Prostate gland (tissue), 2 donors: ENCODE measurements at regions not wholly inside any gene's neighbourhood (a gene's known extent, or its start where the extent isn't known, plus 50 kb on each side); places are given as distances from the start of the nearest gene placed in this dataset.

ENCODE experiments used
- CTCF ChIP-seq, 4 experiments: fragments of 200-600 bp in 2 of 4; fragments of 450-650 bp in 2 of 4; sonication (generic) in 2 of 4; IDR thresholded peaks; 1 replicate in 3 of 4; 2 replicates in 1 of 4; pipeline ENCODE4 v1.5.1; 2016 to 2019; ENCODE audit warnings: antibody characterized with exemption in 4 of 4, mild to moderate bottlenecking in 2 of 4, moderate library complexity in 2 of 4
- POLR2A ChIP-seq: fragments of 450-650 bp; IDR thresholded peaks from one replicate; pipeline ENCODE4 v1.6.1; 2016; ENCODE audit warnings: antibody characterized with exemption, mild to moderate bottlenecking

- TF ChIP-seq CTCF (IDR thresholded peaks at IDR 0.05) (no peak), POLR2A (no peak)
These were observed 195.7 kb upstream of the PTBP2 start for GRCh38 chr1:96525657-96526557.
